ENCODE measurements at regions not wholly inside any gene's neighbourhood (a gene's known extent, or its start where the extent isn't known, plus 50 kb on each side); places are given as distances from the start of the nearest gene placed in this dataset.
A peak's percentile ranks its signal among the peaks of the same experiment; 100 is the strongest.

DNA sequence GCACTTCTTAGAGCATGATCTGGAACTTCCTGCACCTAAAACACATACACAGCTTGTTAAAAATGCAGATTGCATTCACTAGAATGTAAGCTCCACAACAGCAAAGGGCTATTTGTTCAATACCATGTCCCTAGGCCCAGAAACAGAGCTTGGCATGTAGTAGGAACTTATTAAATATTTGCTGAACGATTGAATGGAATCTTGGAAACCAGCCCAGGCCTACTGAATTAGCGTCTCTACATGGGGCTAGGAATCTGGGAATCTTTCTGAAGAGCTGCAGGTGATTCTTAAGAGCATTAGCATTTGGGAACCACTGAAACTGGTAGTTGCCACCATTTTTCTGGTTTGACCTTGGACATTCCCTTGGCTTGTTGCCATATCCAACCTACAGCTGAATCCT, 234.1 kb downstream of the STIM2 start:
- Histone ChIP-seq H3K9ac (ENCODE audit: low read depth, low read length) (no peak overlapping the region), H3K4me1 (ENCODE audit: insufficient read depth, low read length) (peaks cover 20% of the 10 kb centered on the region; the same call in 1 of the 2 replicates), H3K27me3 (ENCODE audit: insufficient read depth, low read length) (peaks cover 13% of the 10 kb centered on the region; the same call in 1 of the 2 replicates), H3K9me3 (ENCODE audit: insufficient read depth, low read depth, low read length) (no peaks in the 10 kb centered on the region), H3K27ac (ENCODE audit: low read length) (no peak overlapping the region), H3K4me3 (ENCODE audit: low read length) (no peak overlapping the region), H3K36me3 (ENCODE audit: insufficient read depth, low read depth, low read length) (no peaks in the 10 kb centered on the region)

DNA sequence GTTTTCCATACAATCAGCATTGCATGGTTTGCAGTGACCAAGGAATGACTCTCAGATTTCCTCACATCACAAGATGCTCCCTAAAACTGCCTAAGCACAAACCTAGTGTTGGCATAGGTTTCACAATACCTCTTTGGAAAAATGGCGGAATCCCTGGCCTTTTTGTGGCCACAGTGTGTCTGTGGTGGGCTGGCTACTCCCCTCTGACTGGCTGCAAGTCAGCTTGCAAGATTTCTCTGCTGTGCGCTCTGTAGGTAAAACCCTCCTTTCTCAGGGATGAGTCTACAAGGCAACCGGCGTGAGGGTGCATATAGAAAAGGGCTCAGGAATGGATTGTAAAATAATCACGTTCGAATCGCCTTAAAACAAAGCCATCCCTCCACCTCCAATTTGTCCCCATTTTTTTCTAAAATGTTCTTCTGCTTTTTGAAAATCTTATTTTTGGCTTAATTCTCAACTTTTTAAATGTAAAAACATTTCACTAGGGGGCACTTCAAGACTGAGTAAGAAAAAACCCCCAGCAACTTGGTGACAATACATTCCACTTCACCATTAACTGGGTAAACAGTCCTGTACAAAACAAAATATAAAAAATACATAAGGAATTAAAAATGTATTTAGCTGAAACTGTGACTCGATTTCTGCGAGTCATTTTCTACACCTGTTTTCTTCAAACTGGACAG, 235.6 kb downstream of the STIM2 start:
- Histone ChIP-seq H3K9ac (ENCODE audit: low read depth, low read length) (peak overlapping the region; percentile 47; the same call in 1 of the 2 replicates), H3K4me1 (ENCODE audit: insufficient read depth, low read length) (peaks cover 11% of the 10 kb centered on the region), H3K36me3 (ENCODE audit: insufficient read depth, low read depth, low read length) (no peaks in the 10 kb centered on the region), H3K4me3 (ENCODE audit: low read length) (no peak overlapping the region), H3K27ac (ENCODE audit: low read length) (peak overlapping the region; percentile 22), H3K27me3 (ENCODE audit: insufficient read depth, low read length) (peaks cover under 1% of the 10 kb centered on the region; the same call in 1 of the 2 replicates), H3K9me3 (ENCODE audit: insufficient read depth, low read depth, low read length) (no peaks in the 10 kb centered on the region)

DNA sequence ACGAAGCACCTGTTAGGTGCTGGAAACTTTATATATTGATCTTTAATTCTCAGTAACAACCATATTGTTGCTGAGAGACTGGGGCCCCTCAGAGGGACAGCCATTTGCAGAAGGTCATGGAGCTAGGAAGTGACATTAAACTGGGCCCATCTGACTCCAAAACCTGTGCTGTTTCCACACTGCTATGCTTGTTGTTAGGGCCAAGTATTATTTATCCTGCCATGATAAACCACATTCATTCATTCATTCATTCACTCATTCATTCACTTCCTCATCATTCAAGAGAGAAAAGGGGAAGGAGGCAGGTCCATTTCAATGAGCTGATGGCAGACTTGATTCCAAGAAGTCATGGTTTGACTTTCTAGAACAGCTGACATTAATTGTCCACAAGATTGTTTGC, 237.4 kb downstream of the STIM2 start:
- Histone ChIP-seq H3K4me3 (ENCODE audit: low read length) (no peak overlapping the region), H3K4me1 (ENCODE audit: insufficient read depth, low read length) (peaks cover 15% of the 10 kb centered on the region), H3K9me3 (ENCODE audit: insufficient read depth, low read depth, low read length) (no peaks in the 10 kb centered on the region), H3K27me3 (ENCODE audit: insufficient read depth, low read length) (no peaks in the 10 kb centered on the region), H3K36me3 (ENCODE audit: insufficient read depth, low read depth, low read length) (no peaks in the 10 kb centered on the region), H3K27ac (ENCODE audit: low read length) (no peak overlapping the region), H3K9ac (ENCODE audit: low read depth, low read length) (no peak overlapping the region)

DNA sequence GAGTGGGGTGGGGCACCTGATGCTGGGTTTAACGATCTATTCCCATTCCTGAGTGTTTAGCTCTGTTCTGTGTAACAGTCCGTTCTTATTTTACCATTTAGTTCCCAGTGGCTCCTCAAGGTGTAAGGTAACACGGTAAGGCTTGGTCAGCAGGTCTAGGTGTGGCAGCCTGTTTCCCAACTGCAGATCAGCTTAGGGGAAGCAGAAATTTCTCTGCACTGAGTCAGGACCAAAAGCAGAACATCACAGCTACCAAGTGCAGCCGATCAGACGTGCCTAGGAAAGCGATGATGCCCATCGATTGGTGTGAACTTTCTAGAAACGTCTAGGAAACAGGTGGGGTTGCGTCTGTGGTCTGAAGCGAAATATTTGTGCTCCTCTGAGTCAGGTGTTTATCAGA, 240.1 kb downstream of the STIM2 start:
- Histone ChIP-seq H3K4me3 (ENCODE audit: low read length) (no peak overlapping the region), H3K9ac (ENCODE audit: low read depth, low read length) (no peak overlapping the region)

DNA sequence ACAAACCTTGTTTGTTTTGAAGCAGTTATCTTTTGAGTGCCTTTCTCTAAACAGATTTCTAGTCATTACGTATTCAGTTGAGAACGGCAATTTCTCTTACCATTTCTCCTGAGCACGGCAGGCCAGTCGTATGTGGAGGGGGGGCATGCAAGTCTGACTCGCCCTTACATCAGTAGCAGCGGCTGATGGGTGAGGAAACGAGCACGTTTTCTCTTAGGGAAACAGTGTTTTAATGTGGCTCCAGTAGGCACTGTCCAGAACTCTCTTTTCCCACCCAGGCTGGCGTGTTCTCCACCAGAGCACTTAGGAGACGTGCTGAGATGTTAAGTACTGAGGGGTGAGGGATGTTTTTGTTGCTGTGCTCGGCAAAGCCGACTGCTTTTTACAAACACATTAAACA, 240.5 kb downstream of the STIM2 start:
- Histone ChIP-seq H3K27me3 (ENCODE audit: insufficient read depth, low read length) (no peaks in the 10 kb centered on the region), H3K9ac (ENCODE audit: low read depth, low read length) (no peak overlapping the region), H3K4me3 (ENCODE audit: low read length) (no peak overlapping the region), H3K4me1 (ENCODE audit: insufficient read depth, low read length) (peaks cover 11% of the 10 kb centered on the region), H3K27ac (ENCODE audit: low read length) (no peak overlapping the region), H3K36me3 (ENCODE audit: insufficient read depth, low read depth, low read length) (no peaks in the 10 kb centered on the region), H3K9me3 (ENCODE audit: insufficient read depth, low read depth, low read length) (no peaks in the 10 kb centered on the region)

More for the DNA sequence above, 240.1 kb downstream of the STIM2 start:
- peaks cover 15% of the 10 kb centered on the region for H3K4me1 ChIP-seq (ENCODE audit: insufficient read depth, low read length)
- no peaks in the 10 kb centered on the region for H3K27me3 ChIP-seq (ENCODE audit: insufficient read depth, low read length)
- no peaks in the 10 kb centered on the region for H3K36me3 ChIP-seq (ENCODE audit: insufficient read depth, low read depth, low read length)
- H3K27ac ChIP-seq (ENCODE audit: low read length): no peak overlapping the region
- H3K9me3 ChIP-seq (ENCODE audit: insufficient read depth, low read depth, low read length): no peaks in the 10 kb centered on the region

DNA sequence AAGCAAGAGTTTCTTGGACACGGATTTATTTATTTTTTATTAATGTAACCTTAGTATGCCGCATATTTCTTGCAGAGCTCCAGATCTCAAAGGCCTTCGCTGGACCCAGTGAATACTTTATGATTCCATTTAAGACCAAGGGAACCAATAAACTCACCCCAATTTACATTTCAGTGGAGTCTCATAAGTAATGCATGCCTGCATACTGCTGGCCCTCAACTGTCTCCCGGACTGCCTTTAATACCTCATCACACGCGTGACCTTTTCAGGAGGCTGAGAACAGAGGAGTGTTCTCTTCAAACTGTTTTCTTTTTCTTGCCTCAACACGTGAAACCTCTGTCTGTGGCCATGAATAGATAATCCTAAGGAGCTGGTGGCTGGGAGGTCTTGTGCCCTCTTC, 240.9 kb downstream of the STIM2 start:
- no peak overlapping the region for H3K27ac ChIP-seq (ENCODE audit: low read length)
- H3K36me3 ChIP-seq (ENCODE audit: insufficient read depth, low read depth, low read length): no peaks in the 10 kb centered on the region
- H3K9ac ChIP-seq (ENCODE audit: low read depth, low read length): no peak overlapping the region

DNA sequence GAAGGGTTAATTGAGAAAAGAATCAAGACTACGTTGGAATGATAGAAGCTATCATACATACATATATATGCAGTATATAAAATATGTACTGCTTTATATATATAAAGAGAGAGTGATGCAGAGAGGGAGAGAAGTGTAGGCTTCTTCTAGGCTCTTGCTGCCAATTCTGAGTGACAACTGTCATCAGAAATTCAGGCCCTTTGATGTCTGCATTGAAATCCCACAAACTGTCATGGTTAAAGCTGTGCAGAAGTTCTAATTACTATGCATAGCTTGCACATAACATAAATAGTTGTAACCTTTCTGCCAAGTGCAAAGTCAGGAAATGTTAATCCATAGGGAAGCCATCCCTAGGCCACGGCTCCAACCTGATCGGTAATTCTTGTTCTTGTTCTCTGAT, 251.0 kb downstream of the STIM2 start:
- H3K9me3 ChIP-seq (ENCODE audit: insufficient read depth, low read depth, low read length): no peaks in the 10 kb centered on the region
- H3K27me3 ChIP-seq (ENCODE audit: insufficient read depth, low read length): no peaks in the 10 kb centered on the region
- no peaks in the 10 kb centered on the region for H3K36me3 ChIP-seq (ENCODE audit: insufficient read depth, low read depth, low read length)
- H3K4me1 ChIP-seq (ENCODE audit: insufficient read depth, low read length): peaks cover 8% of the 10 kb centered on the region
- no peak overlapping the region for H3K4me3 ChIP-seq (ENCODE audit: low read length)
- no peak overlapping the region for H3K27ac ChIP-seq (ENCODE audit: low read length)
- no peak overlapping the region for H3K9ac ChIP-seq (ENCODE audit: low read depth, low read length)

More for the DNA sequence above, 240.9 kb downstream of the STIM2 start:
- Histone ChIP-seq H3K27me3 (ENCODE audit: insufficient read depth, low read length) (no peaks in the 10 kb centered on the region), H3K9me3 (ENCODE audit: insufficient read depth, low read depth, low read length) (no peaks in the 10 kb centered on the region), H3K4me3 (ENCODE audit: low read length) (no peak overlapping the region), H3K4me1 (ENCODE audit: insufficient read depth, low read length) (peaks cover 10% of the 10 kb centered on the region)

DNA sequence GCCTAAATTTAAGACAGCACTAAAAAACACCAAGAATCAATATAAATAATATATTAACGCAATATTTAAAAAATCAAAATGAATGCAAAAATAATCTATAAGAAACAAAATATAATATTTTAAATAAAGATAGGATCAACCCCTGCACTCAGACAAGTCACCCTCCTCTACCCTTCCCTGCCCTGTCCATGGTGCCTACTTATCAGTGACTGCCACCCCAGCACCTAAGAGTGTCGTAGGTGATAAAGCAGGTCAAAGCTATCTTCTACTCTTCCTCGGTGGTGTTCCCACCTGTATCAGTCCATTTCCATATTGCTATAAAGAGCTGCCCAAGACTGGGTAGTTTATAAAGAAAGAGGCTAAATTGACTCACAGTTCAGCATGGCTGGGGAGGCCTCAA, 251.9 kb downstream of the STIM2 start:
- H3K27me3 ChIP-seq (ENCODE audit: insufficient read depth, low read length): no peaks in the 10 kb centered on the region
- peaks cover 8% of the 10 kb centered on the region for H3K4me1 ChIP-seq (ENCODE audit: insufficient read depth, low read length)
- H3K27ac ChIP-seq (ENCODE audit: low read length): no peak overlapping the region
- H3K36me3 ChIP-seq (ENCODE audit: insufficient read depth, low read depth, low read length): no peaks in the 10 kb centered on the region
- H3K9ac ChIP-seq (ENCODE audit: low read depth, low read length): no peak overlapping the region
- no peak overlapping the region for H3K4me3 ChIP-seq (ENCODE audit: low read length)
- H3K9me3 ChIP-seq (ENCODE audit: insufficient read depth, low read depth, low read length): no peaks in the 10 kb centered on the region

DNA sequence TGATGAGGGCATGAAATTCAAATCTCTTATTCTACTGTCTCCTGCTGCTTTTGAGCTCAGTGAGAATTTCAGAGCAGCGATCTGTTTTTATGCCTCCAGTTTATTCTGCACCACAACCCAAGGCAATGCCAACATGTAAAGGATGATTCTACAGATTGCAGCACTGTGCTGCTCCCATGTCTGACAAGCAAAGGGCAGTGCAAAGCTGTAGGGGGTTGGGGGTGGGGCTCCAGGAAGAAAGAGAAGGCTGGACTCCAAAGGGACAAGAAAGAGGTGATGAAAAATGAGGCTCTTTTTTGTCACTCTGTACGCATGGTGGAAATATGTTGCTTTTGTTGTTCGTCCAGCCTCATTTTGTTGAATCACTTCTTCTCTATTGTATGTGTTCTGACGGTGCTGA, 254.6 kb downstream of the STIM2 start:
- H3K9ac ChIP-seq (ENCODE audit: low read depth, low read length): no peak overlapping the region
- no peaks in the 10 kb centered on the region for H3K36me3 ChIP-seq (ENCODE audit: insufficient read depth, low read depth, low read length)
- peaks cover 8% of the 10 kb centered on the region for H3K4me1 ChIP-seq (ENCODE audit: insufficient read depth, low read length)
- H3K4me3 ChIP-seq (ENCODE audit: low read length): no peak overlapping the region
- no peak overlapping the region for H3K27ac ChIP-seq (ENCODE audit: low read length)
- no peaks in the 10 kb centered on the region for H3K9me3 ChIP-seq (ENCODE audit: insufficient read depth, low read depth, low read length)
- no peaks in the 10 kb centered on the region for H3K27me3 ChIP-seq (ENCODE audit: insufficient read depth, low read length)

DNA sequence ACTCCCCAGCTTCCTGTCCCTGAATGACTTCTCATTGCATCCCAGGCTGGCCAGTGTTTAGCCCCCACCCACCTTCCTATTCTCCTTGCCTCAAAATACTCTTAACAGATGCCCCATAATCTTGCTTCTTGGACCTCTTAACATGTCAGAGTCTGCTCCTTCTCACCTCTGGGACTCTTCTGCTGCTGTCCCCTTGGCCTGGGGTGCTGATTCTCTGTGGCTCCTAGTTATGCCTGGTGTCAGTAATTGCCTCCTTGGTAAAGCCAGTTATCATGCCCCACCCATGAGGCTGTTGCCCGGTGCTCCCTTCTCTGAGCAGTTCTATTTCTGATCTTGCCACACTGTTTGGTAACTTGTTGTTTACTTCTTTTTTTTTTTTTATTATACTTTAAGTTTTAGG, 256.8 kb downstream of the STIM2 start:
- H3K36me3 ChIP-seq (ENCODE audit: insufficient read depth, low read depth, low read length): no peaks in the 10 kb centered on the region
- H3K4me1 ChIP-seq (ENCODE audit: insufficient read depth, low read length): peaks cover 21% of the 10 kb centered on the region
- H3K27me3 ChIP-seq (ENCODE audit: insufficient read depth, low read length): no peaks in the 10 kb centered on the region
- H3K4me3 ChIP-seq (ENCODE audit: low read length): no peak overlapping the region
- H3K9me3 ChIP-seq (ENCODE audit: insufficient read depth, low read depth, low read length): no peaks in the 10 kb centered on the region
- no peak overlapping the region for H3K9ac ChIP-seq (ENCODE audit: low read depth, low read length)
- H3K27ac ChIP-seq (ENCODE audit: low read length): no peak overlapping the region

DNA sequence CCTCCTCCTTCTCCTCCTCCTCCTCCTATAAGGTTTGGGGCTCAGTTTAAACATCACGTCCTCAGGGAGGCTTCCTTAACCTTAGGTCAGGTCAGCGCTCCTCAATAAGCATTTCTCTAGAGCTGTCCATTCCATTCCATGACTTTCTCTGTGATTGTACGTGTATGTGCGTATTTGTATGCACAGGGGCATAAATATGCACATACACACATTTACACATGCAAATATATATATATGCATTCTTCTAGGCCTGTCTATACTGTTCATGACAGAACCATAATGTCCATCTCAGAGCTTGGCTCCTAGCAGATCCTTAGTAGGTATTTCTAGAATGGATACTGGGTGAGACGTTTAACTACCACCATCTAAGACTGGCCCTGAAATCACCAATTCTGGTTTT, 258.6 kb downstream of the STIM2 start:
- Histone ChIP-seq H3K4me1 (ENCODE audit: insufficient read depth, low read length) (peaks cover 31% of the 10 kb centered on the region), H3K27me3 (ENCODE audit: insufficient read depth, low read length) (no peaks in the 10 kb centered on the region), H3K9ac (ENCODE audit: low read depth, low read length) (no peak overlapping the region), H3K27ac (ENCODE audit: low read length) (no peak overlapping the region), H3K36me3 (ENCODE audit: insufficient read depth, low read depth, low read length) (no peaks in the 10 kb centered on the region), H3K4me3 (ENCODE audit: low read length) (no peak overlapping the region), H3K9me3 (ENCODE audit: insufficient read depth, low read depth, low read length) (no peaks in the 10 kb centered on the region)

DNA sequence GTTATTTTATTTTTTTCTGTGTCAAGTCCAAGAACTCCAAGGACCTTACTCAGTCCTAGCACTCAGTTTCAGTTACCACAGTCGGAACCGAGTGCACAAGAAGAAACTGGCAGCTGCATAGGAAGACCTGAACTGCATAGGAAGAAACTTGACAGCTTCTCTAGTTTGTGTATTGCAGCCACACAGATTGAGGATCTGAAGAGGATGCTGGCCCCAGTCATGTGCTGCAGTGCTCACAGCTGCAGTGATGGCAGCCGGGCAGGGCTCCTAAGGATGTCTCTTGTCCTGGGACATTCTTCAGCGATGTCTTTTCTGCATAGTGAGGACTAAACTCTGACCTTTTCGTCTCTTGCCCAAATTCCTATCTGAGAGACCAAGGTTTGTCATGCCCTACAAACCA, 261.2 kb downstream of the STIM2 start:
- no peaks in the 10 kb centered on the region for H3K36me3 ChIP-seq (ENCODE audit: insufficient read depth, low read depth, low read length)
- no peak overlapping the region for H3K9ac ChIP-seq (ENCODE audit: low read depth, low read length)
- H3K27ac ChIP-seq (ENCODE audit: low read length): no peak overlapping the region
- no peak overlapping the region; the same call in 1 of the 2 replicates for H3K4me3 ChIP-seq (ENCODE audit: low read length)
- no peaks in the 10 kb centered on the region for H3K27me3 ChIP-seq (ENCODE audit: insufficient read depth, low read length)
- H3K4me1 ChIP-seq (ENCODE audit: insufficient read depth, low read length): peaks cover 24% of the 10 kb centered on the region
- H3K9me3 ChIP-seq (ENCODE audit: insufficient read depth, low read depth, low read length): no peaks in the 10 kb centered on the region

Measured in iPS-20b (cell line).